Activated CD4-positive, CD25-positive, alpha-beta regulatory T cell treated with anti-CD3 and anti-CD28 coated beads, Interleukin-2, amount 50 U/mL, for 16 hours (primary cell): ENCODE measurements at regions not wholly inside any gene's neighbourhood (a gene's known extent, or its start where the extent isn't known, plus 50 kb on each side); places are given as distances from the start of the nearest gene placed in this dataset.

ENCODE experiments used
- DNase-seq: peaks from one replicate; pipeline ENCODE4 v3.0.0-alpha.2; 2020; ENCODE audit warnings: low read depth, low spot score

GRCh38 chr4:13316354-13316753 lies 167.8 kb downstream of the RAB28 start:
- no peak for DNase-seq

GRCh38 chr4:13313856-13314255 lies 170.3 kb downstream of the RAB28 start:
- no peak for DNase-seq

GRCh38 chr4:13312264-13312663 lies 171.9 kb downstream of the RAB28 start:
- DNase-seq = no peak

- DNase-seq = no peak
These were observed 174.4 kb downstream of the RAB28 start for GRCh38 chr4:13309751-13310150.

- DNase-seq = no peak
These were observed 177.8 kb downstream of the RAB28 start for GRCh38 chr4:13306356-13306755.

GRCh38 chr4:13302876-13303275 lies 181.3 kb downstream of the RAB28 start:
- DNase-seq = no peak

- DNase-seq = no peak
These were observed 184.8 kb downstream of the RAB28 start for GRCh38 chr4:13299343-13299742.

GRCh38 chr4:13298655-13299054 lies 185.5 kb downstream of the RAB28 start:
- DNase-seq = no peak

GRCh38 chr4:13296986-13297385 lies 187.2 kb downstream of the RAB28 start:
- no peak for DNase-seq

GRCh38 chr4:13294961-13295605 lies 189.1 kb downstream of the RAB28 start:
- no peak for DNase-seq

- DNase-seq = no peak
These were observed 191.8 kb downstream of the RAB28 start for GRCh38 chr4:13292372-13292771.

GRCh38 chr4:13289391-13289790 lies 194.7 kb downstream of the RAB28 start:
- no peak for DNase-seq

GRCh38 chr4:13285336-13285735 lies 198.8 kb downstream of the RAB28 start:
- DNase-seq = no peak

GRCh38 chr4:13284932-13285331 lies 199.2 kb downstream of the RAB28 start:
- DNase-seq = no peak

GRCh38 chr4:13276357-13276756 lies 207.8 kb downstream of the RAB28 start:
- DNase-seq = no peak

- DNase-seq = no peak
These were observed 215.4 kb downstream of the RAB28 start for GRCh38 chr4:13268703-13269102.

- DNase-seq = no peak
These were observed 216.0 kb downstream of the RAB28 start for GRCh38 chr4:13268165-13268564.

- no peak for DNase-seq
These were observed 217.0 kb downstream of the RAB28 start for GRCh38 chr4:13267091-13267490.

GRCh38 chr4:13266687-13267086 lies 217.5 kb downstream of the RAB28 start:
- no peak for DNase-seq

- no peak for DNase-seq
These were observed 220.1 kb downstream of the RAB28 start for GRCh38 chr4:13263967-13264525.

GRCh38 chr4:13262816-13263215 lies 221.3 kb downstream of the RAB28 start:
- no peak for DNase-seq

GRCh38 chr4:13261486-13262257 lies 222.5 kb downstream of the RAB28 start:
- DNase-seq = no peak

- DNase-seq = no peak
These were observed 223.6 kb downstream of the RAB28 start for GRCh38 chr4:13260513-13260912.
